ENCODE measurements at regions not wholly inside any gene's neighbourhood (a gene's known extent, or its start where the extent isn't known, plus 50 kb on each side); places are given as distances from the start of the nearest gene placed in this dataset.

GRCh38 chr4:32342054-32342453 lies 1621.9 kb downstream of the PCDH7 start:
- DNase-seq = no peak

GRCh38 chr4:32349026-32349425 lies 1628.9 kb downstream of the PCDH7 start:
- DNase-seq = no peak

- no peak for DNase-seq
Observed at GRCh38 chr4:32374206-32374605, 1654.0 kb downstream of the PCDH7 start.

GRCh38 chr4:32393806-32394205 lies 1673.6 kb downstream of the PCDH7 start:
- DNase-seq = no peak

GRCh38 chr4:32394255-32394654 lies 1674.1 kb downstream of the PCDH7 start:
- no peak for DNase-seq

- DNase-seq = no peak
Observed at GRCh38 chr4:32396507-32397070, 1676.4 kb downstream of the PCDH7 start.

- no peak for DNase-seq
Observed at GRCh38 chr4:32400870-32401269, 1680.7 kb downstream of the PCDH7 start.

GRCh38 chr4:32417113-32417704 lies 1697.0 kb downstream of the PCDH7 start:
- no peak for DNase-seq

- DNase-seq = no peak
Observed at GRCh38 chr4:32423267-32423666, 1703.1 kb downstream of the PCDH7 start.

GRCh38 chr4:32425243-32425642 lies 1705.1 kb downstream of the PCDH7 start:
- no peak for DNase-seq

GRCh38 chr4:32427566-32427965 lies 1707.4 kb downstream of the PCDH7 start:
- no peak for DNase-seq

GRCh38 chr4:32429151-32429550 lies 1709.0 kb downstream of the PCDH7 start:
- DNase-seq = no peak

GRCh38 chr4:32435308-32435707 lies 1715.1 kb downstream of the PCDH7 start:
- no peak for DNase-seq

- no peak for DNase-seq
Observed at GRCh38 chr4:32436816-32437215, 1716.6 kb downstream of the PCDH7 start.

- no peak for DNase-seq
Observed at GRCh38 chr4:32440391-32440790, 1720.2 kb downstream of the PCDH7 start.

- no peak for DNase-seq
Observed at GRCh38 chr4:32454482-32454881, 1734.3 kb downstream of the PCDH7 start.

- DNase-seq = no peak
Observed at GRCh38 chr4:32455231-32455630, 1735.1 kb downstream of the PCDH7 start.

- no peak for DNase-seq
Observed at GRCh38 chr4:32460972-32461371, 1740.8 kb downstream of the PCDH7 start.

GRCh38 chr4:32462944-32463343 lies 1742.8 kb downstream of the PCDH7 start:
- DNase-seq = no peak

- DNase-seq = no peak
Observed at GRCh38 chr4:32470087-32470585, 1750.0 kb downstream of the PCDH7 start.

GRCh38 chr4:32472918-32473317 lies 1752.7 kb downstream of the PCDH7 start:
- no peak for DNase-seq

- no peak for DNase-seq
Observed at GRCh38 chr4:32475710-32476109, 1755.5 kb downstream of the PCDH7 start.

GRCh38 chr4:32477518-32477917 lies 1757.3 kb downstream of the PCDH7 start:
- no peak for DNase-seq

- no peak for DNase-seq
Observed at GRCh38 chr4:32485956-32486355, 1765.8 kb downstream of the PCDH7 start.

- DNase-seq = no peak
Observed at GRCh38 chr4:32488690-32489089, 1768.5 kb downstream of the PCDH7 start.

Measured in islet precursor cell (in vitro differentiated cells).